Fibroblast of mammary gland (primary cell): ENCODE measurements at regions not wholly inside any gene's neighbourhood (a gene's known extent, or its start where the extent isn't known, plus 50 kb on each side); places are given as distances from the start of the nearest gene placed in this dataset.
"Not testable (repeated sequence)": the region's sequence is repeated elsewhere in the genome, so short reads cannot be mapped to it uniquely, and the experiment has no call there.

Experiments
- DNase-seq: peaks from one replicate; pipeline ENCODE4 v3.0.0-alpha.2; 2010; ENCODE audit warnings: low read depth
- H3K4me3 ChIP-seq: 2 replicates; pipeline ENCODE4 v1.5.1; 2011; ENCODE audit warnings: low read depth, mild to moderate bottlenecking, low read length, moderate library complexity; ENCODE audit not compliant: control insufficient read depth
- TF ChIP-seq, protein P1 (sequence below): conservative IDR thresholded peaks from 2 replicates; pipeline ENCODE4 v1.5.1; 2011; ENCODE audit warnings: low read depth, low read length, inconsistent platforms; ENCODE audit not compliant: control insufficient read depth, insufficient read depth

DNA sequence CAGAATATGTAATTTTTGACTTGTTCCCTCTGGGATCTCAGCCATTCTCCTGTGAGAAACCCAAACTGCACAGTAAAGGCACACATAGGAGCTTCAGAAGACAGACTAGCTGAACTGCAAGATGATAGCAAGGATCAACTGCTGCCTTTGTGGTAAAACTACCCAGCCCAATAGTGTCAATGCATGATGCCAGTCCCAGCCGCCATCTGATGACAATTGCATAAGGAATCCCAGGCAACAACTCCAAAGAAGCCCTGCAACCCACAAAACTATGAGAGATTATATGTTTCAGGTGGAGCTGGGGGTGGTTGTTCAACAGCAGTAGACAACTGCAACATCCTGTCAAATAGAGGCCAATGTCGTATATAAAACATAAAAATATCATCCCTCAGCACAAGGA is 192.4 kb upstream of the ARPP21 start:
- TF ChIP-seq, protein P1, sequence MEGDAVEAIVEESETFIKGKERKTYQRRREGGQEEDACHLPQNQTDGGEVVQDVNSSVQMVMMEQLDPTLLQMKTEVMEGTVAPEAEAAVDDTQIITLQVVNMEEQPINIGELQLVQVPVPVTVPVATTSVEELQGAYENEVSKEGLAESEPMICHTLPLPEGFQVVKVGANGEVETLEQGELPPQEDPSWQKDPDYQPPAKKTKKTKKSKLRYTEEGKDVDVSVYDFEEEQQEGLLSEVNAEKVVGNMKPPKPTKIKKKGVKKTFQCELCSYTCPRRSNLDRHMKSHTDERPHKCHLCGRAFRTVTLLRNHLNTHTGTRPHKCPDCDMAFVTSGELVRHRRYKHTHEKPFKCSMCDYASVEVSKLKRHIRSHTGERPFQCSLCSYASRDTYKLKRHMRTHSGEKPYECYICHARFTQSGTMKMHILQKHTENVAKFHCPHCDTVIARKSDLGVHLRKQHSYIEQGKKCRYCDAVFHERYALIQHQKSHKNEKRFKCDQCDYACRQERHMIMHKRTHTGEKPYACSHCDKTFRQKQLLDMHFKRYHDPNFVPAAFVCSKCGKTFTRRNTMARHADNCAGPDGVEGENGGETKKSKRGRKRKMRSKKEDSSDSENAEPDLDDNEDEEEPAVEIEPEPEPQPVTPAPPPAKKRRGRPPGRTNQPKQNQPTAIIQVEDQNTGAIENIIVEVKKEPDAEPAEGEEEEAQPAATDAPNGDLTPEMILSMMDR, result no peak
- no peak for DNase-seq
- no peak overlapping the region for H3K4me3 ChIP-seq

DNA sequence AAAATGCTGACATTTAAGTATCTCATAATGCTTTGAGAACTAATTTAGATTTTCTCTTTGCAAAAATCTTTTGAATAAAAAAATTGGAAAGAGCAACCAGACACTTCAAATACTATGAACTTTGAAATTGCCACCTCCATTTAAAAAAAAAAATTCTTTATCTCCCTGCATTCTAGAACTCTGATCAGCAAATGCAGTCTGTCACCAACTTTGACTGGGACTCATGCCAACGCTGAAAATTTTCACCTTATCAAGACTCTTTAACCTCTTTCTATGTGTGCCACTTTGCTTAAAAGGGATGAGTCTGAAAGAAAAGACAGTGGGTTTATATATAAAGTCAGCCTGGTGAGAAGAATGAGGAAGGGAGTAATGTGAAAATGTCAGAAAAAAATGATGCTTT is 191.2 kb upstream of the ARPP21 start:
- DNase-seq, result no peak
- H3K4me3 ChIP-seq, result no peak overlapping the region
- TF ChIP-seq, protein P1, result no peak

DNA sequence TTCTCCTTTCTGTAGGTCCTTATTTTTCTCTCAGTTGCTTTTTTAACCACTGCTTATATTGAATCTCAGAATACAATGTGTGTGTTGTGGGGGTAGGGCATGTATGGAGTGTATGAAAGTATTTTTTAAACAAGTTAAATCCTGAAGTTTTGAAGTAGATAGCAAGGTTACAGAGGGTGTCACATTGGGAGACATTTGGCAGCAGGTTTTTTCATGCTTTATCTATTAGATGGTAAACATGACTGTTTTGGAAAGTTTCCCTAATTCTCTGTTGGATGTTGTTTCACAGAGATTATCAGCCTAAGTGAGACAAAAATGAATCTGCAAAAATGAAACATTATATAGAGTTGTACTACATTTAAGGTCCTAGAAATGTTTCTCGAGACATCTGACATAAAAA is 190.6 kb upstream of the ARPP21 start:
- no peak overlapping the region for H3K4me3 ChIP-seq
- no peak for DNase-seq
- TF ChIP-seq, protein P1, result no peak

DNA sequence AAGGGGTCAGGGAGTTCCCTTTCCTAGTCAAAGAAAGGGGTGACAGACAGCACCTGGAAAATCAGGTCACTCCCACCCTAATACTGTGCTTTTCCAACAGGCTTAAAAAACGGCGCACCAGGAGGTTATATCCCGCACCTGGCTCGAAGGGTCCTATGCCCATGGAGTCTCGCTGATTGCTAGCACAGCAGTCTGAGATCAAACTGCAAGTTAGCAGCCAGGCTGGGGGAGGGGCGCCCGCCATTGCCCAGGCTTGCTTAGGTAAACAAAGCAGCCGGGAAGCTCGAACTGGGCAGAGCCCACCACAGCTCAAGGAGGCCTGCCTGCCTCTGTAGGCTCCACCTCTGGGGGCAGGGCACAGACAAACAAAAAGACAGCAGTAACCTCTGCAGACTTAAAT is 184.5 kb upstream of the ARPP21 start:
- DNase-seq, H3K4me3 ChIP-seq: not testable (repeated sequence)

GRCh38 chr3:35473956-35474355 is 165.4 kb upstream of the ARPP21 start:
- TF ChIP-seq, protein P1, result no peak
- no peak for DNase-seq
- no peak overlapping the region for H3K4me3 ChIP-seq

- not testable (repeated sequence) for H3K4me3 ChIP-seq, DNase-seq
These were observed 156.8 kb upstream of the ARPP21 start for GRCh38 chr3:35482566-35482965.

GRCh38 chr3:35483131-35483530 is 156.2 kb upstream of the ARPP21 start:
- H3K4me3 ChIP-seq, result no peak overlapping the region
- TF ChIP-seq, protein P1, result no peak
- no peak for DNase-seq

- DNase-seq, result no peak
- H3K4me3 ChIP-seq, result no peak overlapping the region
- TF ChIP-seq, protein P1, result no peak
These were observed 154.3 kb upstream of the ARPP21 start for GRCh38 chr3:35484929-35485530.
